ENCODE measurements at regions not wholly inside any gene's neighbourhood (a gene's known extent, or its start where the extent isn't known, plus 50 kb on each side); places are given as distances from the start of the nearest gene placed in this dataset.
"Not testable (repeated sequence)": the region's sequence is repeated elsewhere in the genome, so short reads cannot be mapped to it uniquely, and the experiment has no call there.

GRCh38 chr7:51386184-51386583 lies 69.6 kb upstream of the COBL start:
- not testable (repeated sequence) for DNase-seq

GRCh38 chr7:51382243-51382642 lies 65.6 kb upstream of the COBL start:
- DNase-seq = not testable (repeated sequence)

DNA sequence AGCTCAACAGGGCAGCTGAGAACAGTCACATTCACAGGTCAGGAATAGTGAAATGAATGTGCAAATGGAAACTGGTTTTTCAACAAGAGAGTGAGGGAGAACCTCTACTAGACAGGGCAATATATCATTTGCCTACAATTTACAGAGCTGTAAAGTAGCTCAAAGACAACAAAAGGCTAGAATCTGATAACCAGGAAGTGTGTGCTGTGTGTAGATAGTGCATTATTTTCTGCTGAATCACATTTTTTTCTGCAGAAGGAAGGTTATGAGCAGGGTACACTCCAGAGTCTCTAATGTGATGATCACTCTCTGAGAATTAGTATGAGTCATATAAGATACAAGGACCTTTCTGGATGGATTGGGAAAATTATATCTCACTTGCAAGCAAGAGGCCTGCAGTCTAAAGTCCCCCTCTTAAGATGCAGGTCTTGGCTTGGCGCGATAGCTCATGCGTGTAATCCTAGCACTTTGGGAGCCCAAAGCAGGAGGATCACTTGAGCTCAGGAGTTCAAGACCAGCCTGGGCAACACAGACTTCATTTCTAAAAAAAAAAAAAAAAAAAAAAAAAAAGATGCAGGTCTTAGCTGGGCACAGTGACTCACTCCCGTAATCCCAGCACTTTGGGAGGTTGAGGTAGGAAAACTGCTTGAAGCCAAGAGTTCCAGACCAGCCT lies 59.9 kb upstream of the COBL start:
- peak; percentile 94 for DNase-seq

DNA sequence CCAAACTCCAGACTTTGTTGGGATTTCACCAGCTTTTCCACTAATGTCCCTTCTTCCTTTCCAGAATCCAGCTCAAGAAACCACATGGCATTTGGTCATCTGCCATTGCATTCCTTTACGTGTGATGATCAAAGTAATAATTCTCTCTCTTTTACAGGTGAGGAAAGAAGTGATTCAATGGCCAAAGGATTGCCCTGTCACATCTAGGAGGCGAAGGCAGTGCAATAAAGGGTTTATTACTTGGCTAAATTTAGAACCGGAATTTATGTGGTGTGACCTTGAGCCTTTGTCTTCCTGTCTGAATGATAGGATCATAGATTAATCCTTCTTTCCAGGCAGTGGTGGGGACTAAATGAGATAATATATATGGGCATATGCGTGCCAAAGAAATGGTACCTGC lies 58.3 kb upstream of the COBL start:
- DNase-seq = no peak

DNA sequence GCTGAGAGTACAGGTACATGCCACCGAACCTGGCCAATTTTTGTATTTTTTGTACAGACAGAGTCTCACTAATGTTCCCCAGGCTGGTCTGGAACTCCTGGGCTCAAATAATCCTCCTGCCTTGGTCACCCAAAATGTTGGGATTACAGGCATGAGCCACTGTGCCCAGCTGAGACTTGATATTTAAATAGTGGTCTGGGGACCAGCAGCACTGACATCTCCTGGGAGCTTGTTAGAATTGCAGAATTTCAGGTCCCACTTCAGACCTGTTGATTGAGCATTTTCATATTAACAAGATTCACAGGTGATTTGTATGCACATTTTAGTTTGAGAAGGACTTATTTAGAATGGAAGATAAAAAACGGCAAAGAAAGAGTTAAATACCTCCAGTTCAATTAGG lies 57.0 kb upstream of the COBL start:
- not testable (repeated sequence) for DNase-seq

DNA sequence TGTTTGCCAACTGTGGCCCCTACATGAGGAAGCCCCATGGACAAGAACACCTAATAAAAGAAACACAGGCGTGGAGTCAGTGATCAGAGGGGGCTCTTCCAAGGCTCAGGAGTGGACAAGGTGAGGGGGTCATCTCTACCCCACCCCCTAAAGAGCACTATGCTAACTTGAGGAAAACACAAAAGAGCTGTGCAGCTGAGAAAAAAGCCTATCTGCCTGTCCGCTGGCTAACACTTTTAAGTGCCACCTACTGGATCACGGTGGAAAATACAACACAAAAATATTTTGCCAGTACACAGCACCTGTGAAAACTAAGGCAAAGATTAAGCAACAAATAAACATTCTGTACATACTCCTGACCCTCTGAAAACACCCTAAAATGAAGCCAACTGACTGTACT lies 53.1 kb upstream of the COBL start:
- peak; percentile 34 for DNase-seq

- not testable (repeated sequence) for DNase-seq
These were observed 52.6 kb upstream of the COBL start for GRCh38 chr7:51369228-51369627.

DNA sequence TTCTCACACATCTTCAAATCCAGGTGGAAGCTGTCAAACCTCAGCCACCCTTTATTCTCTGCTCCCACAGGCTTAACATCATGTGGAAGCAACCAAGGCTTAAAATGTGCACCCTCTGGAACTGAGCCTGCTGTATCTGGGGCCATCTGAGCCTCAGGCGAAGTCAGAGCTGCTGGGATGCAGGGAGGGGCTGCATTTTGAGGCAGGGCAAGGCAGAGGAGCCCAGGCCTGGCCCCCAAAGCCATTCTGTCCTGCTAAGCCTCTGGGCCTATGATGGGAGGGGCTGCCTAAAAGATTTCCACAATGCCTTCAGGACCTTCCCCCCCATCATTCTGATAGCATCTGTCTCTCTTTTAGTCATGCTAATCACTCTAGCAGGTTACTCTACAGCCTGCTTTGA lies 51.7 kb upstream of the COBL start:
- DNase-seq = no peak

DNA sequence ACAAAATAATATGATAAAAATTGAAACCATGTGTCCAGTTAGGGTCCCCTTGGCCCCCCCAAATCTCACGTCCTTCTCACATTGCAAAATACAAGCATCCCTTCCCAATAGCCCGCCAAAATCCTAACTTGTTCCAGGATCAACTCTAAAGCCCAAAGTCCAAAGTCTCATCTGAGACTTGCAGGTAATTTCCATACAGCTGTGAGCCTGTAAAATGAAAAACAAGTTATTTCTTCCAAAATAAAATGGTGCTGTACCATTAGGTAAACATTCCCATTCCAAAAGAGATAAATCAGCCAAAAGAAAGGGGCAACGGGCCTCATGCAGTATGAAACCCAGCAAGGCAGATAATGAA lies 51.0 kb upstream of the COBL start:
- DNase-seq = no peak

DNA sequence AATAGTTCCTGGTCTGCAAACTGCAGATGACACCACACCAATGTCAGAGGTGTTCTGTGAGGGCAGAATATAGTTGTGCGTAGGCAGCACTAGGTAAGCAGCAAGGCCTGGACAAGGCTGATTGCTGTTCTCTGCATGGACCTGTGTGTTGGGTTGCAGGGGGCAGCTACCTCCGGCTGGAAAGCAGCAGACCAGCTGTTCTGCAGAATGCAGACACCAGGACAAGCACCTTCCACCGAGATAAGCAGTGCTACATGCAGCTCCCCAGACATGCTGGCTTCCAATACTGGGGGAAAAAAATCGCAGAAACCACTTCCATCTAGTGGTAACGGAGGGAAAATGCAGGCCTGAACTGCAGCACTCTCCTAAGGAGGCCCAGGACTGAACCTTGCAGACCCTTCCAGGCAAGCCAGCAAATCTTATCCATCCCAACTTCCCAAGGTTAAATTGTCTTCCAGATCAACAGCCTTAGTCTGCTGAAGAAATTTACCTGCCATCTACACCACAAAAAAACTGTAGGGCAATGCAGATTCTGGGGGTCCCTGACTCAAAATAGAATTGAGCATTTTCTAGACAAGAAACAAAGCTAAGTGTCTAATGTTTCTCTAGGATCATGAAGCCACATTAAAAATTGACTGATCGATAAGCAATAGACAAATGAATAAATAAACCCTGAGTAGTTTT lies 50.5 kb upstream of the COBL start:
- DNase-seq = peak; percentile 55
